ENCODE measurements at regions not wholly inside any gene's neighbourhood (a gene's known extent, or its start where the extent isn't known, plus 50 kb on each side); places are given as distances from the start of the nearest gene placed in this dataset.

DNA sequence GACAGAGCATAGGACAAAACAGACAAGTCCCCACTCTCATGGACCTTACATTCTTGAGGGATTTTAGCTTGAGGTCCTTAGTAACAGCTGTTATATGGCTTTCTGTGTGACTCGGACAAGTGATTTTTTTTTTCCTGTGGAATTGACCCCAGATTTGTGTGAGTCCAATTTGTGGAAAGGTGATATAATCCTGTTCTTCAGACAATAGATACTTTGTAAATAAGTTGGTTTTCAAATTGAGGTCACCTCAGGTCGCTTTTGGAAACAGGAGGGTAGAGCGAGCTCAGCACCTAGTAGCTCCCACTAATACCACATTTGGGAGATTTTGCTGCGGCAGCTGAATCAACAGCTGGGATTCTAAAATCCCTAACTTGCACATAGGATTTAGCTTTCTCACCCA, 1008.8 kb downstream of the ADGRL3 start:
- in situ Hi-C loops (cut with HindIII; ENCODE audit: low sequenced_read_pairs): no loop called here

- in situ Hi-C loops (cut with HindIII; ENCODE audit: low sequenced_read_pairs): no loop called here
Measured at GRCh38 chr4:62204136-62204535, 1004.0 kb downstream of the ADGRL3 start.

DNA sequence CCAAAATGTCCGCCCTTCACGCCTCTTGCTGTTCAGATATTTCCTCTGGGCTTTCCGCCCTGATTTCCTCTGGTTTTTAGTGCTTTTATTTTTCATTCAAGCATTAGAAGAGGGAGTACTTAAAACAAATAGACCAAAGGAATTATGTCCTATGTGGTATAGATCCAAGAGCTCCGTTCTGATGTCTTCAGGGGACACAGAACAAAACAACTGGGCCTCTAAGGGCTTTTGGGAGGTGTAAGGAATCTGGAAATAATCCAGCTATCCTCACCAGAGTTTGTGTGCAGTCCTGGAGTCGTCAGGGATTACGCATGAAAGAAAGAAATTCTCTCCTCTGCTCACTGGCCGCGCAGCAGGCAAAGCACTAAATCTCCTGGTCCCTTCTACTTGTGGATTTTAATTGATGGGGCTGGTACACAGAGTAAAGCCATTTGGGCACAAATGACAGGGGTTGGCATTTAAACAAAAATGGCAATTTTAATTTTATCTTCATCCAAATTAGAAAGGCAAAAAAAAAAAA, 999.2 kb downstream of the ADGRL3 start:
- in situ Hi-C loops (cut with HindIII; ENCODE audit: low sequenced_read_pairs): no loop called here

DNA sequence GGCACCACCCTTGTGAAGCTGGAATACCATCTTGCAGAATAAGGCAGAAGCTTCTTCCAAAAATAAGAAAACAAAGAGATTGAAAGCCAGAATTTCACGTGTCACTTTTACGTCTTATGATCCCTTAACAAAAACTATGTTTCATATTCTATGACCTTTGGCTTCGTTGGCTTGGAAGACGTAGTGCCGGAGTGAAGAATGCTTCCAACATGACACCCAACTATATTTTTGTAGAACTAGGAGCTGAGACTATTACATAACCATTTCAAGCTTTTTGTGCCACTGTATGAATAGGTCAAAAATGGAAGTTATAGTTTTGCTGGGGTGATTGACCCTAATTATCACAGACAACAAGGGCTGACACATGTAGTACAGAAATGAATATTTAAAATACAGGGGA, 996.2 kb downstream of the ADGRL3 start:
- in situ Hi-C loops (cut with HindIII; ENCODE audit: low sequenced_read_pairs): no loop called here

GRCh38 chr4:62194342-62194741, 994.2 kb downstream of the ADGRL3 start:
- in situ Hi-C loops (cut with HindIII; ENCODE audit: low sequenced_read_pairs): no loop called here

DNA sequence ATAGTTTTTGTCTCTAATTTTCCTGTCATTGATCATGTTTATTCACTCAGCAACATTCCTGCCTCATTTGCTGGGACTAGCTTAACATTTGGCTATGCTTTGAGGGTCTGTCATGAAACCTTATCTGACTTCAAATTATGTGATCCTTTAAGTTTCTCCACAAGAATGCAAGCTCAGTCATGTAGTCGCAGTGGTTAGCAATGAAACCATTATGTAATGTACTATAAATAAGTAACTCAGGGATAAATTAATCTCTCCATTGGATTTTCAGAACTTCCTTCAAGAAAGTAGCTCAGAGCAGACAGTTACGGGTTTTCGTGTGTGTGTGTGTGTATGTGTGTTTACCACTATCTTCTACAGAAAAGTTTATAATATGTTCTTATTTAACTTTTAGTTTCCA, 993.6 kb downstream of the ADGRL3 start:
- in situ Hi-C loops (cut with HindIII; ENCODE audit: low sequenced_read_pairs): no loop called here

DNA sequence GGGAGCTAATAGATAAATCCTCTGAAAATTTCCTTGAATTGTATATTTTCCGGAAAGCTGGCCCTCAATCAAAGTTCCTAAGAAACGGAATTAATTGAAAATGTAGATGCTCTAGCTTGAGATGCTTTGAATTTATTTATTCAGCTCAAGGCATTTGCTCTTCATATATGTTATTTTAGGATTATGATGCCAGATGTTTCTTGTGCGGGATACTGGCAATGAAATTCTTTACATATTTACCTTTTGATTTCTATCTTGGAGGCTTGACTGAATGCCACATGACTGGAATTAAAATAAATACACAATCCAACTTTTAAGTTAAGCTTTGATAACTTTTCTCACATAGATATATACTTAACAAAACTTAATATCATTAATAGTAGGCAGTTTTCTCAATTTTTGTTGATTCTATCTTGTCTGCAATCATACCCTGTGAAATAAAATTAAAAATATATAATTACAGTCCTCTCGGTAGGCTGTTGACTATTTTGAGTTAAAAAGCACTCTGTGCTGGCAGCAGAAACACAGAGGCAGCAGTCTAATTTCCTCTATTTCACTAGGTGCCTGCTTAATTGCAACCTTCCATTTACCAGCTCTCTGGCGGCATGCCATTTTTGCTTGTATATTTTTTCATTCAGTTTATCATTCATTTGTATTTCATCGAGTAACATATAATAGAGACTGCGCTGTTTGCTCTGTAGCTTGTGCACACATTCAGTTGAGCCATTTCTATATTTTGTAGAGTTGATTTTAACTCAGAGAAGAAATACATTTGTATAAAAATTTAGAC, 991.5 kb downstream of the ADGRL3 start:
- in situ Hi-C loops (cut with HindIII; ENCODE audit: low sequenced_read_pairs): no loop called here

- in situ Hi-C loops (cut with HindIII; ENCODE audit: low sequenced_read_pairs): no loop called here
Measured at GRCh38 chr4:62170235-62170634, 970.1 kb downstream of the ADGRL3 start.

DNA sequence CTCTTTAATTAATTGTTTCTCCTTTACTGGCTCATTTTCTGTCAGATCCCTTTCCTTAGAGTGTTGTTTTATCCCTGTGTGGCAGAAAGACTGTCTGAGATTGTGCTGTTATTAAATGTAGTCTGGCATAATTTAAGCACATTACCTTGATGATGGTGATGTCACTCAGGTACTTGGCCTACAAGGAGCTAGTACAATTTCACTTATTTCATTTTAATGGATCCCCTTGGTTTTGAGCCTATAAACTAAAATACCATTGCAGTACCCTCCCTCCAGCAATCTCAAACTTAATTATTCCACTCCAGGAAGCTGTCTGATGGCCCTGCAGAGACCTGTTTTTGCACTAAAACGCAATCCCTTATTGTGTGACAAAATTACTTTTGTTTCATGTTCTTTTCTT, 968.6 kb downstream of the ADGRL3 start:
- in situ Hi-C loops (cut with HindIII; ENCODE audit: low sequenced_read_pairs): no loop called here

DNA sequence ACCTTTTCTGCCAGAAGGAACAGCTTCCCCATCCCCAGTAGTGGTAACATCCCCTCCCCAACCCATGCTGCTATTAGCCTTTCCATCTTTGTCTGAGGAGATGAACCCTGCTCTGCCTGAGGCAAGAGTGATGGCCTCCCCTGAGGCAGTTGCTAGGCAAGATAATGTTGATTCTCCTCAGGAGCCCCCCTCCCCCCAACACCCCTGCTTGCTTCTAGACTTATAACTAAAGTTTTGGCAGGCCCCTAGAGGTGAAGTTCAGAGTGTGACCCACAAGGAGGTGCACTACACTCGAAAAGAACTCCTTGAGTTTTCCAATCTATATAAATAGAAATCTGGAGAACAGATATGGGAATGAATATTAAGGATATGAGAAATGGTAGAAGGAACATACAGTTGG, 962.5 kb downstream of the ADGRL3 start:
- in situ Hi-C loops (cut with HindIII; ENCODE audit: low sequenced_read_pairs): no loop called here

GRCh38 chr4:62161446-62161845, 961.3 kb downstream of the ADGRL3 start:
- in situ Hi-C loops (cut with HindIII; ENCODE audit: low sequenced_read_pairs): no loop called here

- in situ Hi-C loops (cut with HindIII; ENCODE audit: low sequenced_read_pairs): no loop called here
Measured at GRCh38 chr4:62159876-62160275, 959.8 kb downstream of the ADGRL3 start.

DNA sequence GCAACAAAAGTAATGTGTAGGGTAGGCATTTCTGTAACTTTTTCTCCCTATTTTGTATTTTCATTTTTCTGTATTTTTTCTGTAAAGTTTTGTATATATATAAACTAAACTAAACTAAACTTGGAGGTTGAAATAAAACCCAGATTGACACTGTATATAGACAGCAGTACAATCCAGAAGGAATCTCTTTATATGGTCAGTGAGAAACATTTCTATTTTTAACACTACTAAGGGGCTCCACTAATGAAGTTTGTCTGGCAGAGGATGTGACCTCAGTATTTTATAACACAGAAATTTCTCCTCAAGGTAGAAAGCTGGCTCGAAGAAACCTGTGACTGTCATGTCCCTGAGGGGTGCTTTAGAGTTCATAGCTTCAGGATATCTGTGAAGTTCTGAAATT, 959.2 kb downstream of the ADGRL3 start:
- in situ Hi-C loops (cut with HindIII; ENCODE audit: low sequenced_read_pairs): no loop called here

GRCh38 chr4:62156205-62156604, 956.1 kb downstream of the ADGRL3 start:
- in situ Hi-C loops (cut with HindIII; ENCODE audit: low sequenced_read_pairs): no loop called here

DNA sequence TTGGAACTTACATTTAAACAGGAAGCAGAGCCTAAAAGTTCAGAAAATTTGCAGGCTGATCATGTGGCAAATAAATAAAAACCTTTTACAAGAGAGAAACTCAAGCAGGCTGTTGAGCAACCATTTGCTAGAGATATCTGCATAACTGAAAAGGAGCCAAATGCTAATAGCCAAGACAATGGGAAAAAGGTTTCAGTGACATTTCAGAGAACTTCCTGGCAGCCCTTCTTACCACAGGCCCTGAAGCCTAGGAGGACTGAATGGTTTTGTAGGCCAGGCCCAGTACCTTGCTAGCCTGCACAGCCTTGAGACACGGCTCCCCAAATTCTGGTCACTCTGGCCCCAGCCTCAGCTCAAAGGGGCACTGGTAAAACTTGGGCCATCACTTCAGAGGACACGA, 945.1 kb downstream of the ADGRL3 start:
- in situ Hi-C loops (cut with HindIII; ENCODE audit: low sequenced_read_pairs): no loop called here

- in situ Hi-C loops (cut with HindIII; ENCODE audit: low sequenced_read_pairs): no loop called here
Measured at GRCh38 chr4:62144431-62144830, 944.3 kb downstream of the ADGRL3 start.

DNA sequence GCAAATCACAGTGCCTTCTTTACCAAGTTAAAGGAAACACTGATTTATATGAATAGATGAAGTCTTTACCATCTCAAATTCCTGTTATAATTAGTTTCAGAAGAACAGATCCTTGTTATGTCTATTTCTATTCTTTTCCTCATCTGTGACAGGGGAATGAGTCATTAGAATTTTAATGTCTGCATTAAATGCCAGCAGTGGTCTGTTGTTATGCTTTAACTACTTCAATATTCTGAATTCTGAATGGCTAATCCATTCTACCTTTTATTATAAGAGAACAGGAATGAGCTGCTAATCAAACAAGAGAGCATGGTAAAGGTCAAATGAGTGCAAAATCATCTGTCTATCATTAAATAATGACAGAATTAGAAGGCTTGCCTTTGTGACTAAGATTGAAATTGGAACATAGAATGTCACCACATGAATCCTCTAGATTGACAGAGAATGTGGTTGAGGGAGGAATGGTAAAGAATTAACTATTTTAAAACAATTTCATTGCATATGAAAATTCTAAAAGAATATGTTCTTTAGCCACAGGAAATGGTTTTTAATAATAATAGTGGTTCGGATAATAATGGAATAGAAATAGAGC, 935.5 kb downstream of the ADGRL3 start:
- in situ Hi-C loops (cut with HindIII; ENCODE audit: low sequenced_read_pairs): no loop called here

DNA sequence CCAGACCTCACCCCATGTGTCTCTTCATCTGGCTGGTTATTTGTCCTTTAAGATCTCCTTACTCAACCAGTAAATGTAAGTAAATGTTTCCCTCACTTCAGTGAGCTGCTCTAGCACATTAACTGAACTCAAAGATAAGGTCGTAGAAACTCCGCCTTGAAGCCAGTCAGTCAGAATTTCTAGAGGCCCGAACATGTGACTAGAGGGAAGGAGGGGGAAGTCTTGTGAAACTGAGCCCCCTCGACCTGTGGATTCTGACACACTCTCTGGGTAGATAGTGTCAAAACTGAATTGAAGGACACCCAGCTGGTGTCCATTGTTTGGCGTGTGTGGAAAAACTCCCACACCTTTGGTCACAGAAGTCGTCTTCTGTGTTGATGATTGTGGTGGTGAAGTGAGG, 933.9 kb downstream of the ADGRL3 start:
- in situ Hi-C loops (cut with HindIII; ENCODE audit: low sequenced_read_pairs): no loop called here

DNA sequence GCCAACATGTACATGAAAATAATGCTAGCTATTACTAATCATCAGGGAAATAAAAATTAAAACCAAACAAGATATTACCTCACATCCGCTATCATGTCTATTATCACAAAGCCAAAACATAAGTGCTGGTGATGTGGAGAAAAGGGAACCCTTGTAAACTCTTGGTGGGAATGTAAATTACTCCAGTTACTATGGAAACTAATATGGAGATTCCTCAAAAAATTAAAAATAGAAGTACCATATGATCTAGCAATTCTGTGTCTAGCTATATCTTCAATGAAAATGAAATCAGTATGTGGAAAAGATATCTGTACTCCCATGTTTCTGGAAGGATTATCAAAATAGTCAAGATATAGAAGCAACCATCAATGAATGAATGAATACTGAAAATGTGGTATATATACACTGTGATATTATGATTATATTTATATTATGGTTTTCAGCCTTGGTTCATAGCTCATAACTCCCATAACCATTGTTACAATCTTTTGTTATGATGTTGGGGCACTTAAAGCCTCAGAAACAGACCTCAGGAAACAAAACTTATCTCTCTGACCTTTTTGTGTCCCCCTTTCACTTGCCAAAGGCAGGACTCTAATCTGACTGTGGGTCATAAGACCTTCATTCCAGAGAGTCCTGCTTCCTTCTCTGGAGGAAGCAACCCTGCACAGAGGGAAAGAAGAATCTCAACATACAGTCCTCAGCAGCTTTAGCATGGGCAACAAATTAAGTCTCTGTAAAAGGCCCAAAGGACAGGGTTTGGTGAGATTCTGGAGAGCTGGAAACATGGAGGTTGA, 933.2 kb downstream of the ADGRL3 start:
- in situ Hi-C loops (cut with HindIII; ENCODE audit: low sequenced_read_pairs): no loop called here

GRCh38 chr4:62131049-62131448, 930.9 kb downstream of the ADGRL3 start:
- in situ Hi-C loops (cut with HindIII; ENCODE audit: low sequenced_read_pairs): no loop called here

DNA sequence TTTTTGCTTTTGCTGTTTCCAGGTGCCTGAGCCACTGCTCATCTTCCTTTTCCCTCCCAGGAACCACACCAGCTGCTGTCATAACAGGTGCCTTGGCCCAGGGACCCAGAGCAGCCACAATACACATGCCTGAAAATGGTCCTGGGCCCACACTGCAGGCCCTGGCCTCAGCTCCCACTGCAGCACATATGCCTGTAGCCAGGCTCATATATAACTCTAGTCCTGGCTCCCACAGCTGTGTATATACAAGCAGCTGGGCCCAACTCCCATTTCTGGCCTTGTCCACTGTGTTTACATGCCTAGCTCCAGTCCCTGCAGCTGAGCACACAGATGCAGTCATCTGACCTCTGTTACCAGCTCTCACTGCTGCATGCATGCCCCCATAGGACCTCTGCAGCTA, 930.5 kb downstream of the ADGRL3 start:
- in situ Hi-C loops (cut with HindIII; ENCODE audit: low sequenced_read_pairs): no loop called here

DNA sequence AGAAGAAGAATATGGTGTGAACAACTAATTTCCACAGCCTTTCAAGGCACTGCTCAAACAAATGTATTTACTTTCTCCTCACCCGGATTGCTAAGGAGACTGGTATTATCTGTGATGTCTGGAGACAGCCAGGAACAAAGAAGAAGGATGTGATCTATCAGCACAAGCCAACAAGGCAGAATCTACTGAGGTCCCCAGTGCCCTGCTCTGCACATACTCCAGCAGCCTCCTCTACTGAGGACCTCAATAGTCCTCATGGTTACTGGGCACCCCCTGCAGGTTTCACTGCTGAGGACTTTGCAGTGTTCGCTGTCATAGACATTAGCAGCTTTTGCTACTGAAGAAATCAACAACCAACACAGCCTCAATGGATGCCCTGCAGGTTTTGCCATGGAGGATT, 930.1 kb downstream of the ADGRL3 start:
- in situ Hi-C loops (cut with HindIII; ENCODE audit: low sequenced_read_pairs): no loop called here

Data from endothelial cell of hepatic sinusoid (primary cell).